HG02884 (cell line): ENCODE measurements at regions not wholly inside any gene's neighbourhood (a gene's known extent, or its start where the extent isn't known, plus 50 kb on each side); places are given as distances from the start of the nearest gene placed in this dataset.

Experiments
- ATAC-seq: cut with Tn5 transposase; IDR thresholded peaks from one replicate; pipeline ENCODE4 v1.9.1; 2021; ENCODE audit warnings: mild to moderate bottlenecking, moderate library complexity; ENCODE audit not compliant: unreplicated experiment

GRCh38 chr11:87437844-87438223 is 400.1 kb downstream of the TMEM135 start:
- ATAC-seq = no peak

- no peak for ATAC-seq
Observed at GRCh38 chr11:87437133-87437843, 399.6 kb downstream of the TMEM135 start.

- no peak for ATAC-seq
Observed at GRCh38 chr11:87432022-87432421, 394.3 kb downstream of the TMEM135 start.

- ATAC-seq = no peak
Observed at GRCh38 chr11:87431392-87431791, 393.7 kb downstream of the TMEM135 start.

- no peak for ATAC-seq
Observed at GRCh38 chr11:87430821-87431220, 393.1 kb downstream of the TMEM135 start.

GRCh38 chr11:87429996-87430395 is 392.3 kb downstream of the TMEM135 start:
- ATAC-seq = no peak

GRCh38 chr11:87428266-87428665 is 390.5 kb downstream of the TMEM135 start:
- no peak for ATAC-seq

GRCh38 chr11:87425943-87426342 is 388.2 kb downstream of the TMEM135 start:
- ATAC-seq = no peak

GRCh38 chr11:87425391-87425790 is 387.7 kb downstream of the TMEM135 start:
- no peak for ATAC-seq

- ATAC-seq = no peak
Observed at GRCh38 chr11:87423161-87423560, 385.4 kb downstream of the TMEM135 start.

GRCh38 chr11:87422566-87422965 is 384.8 kb downstream of the TMEM135 start:
- no peak for ATAC-seq

GRCh38 chr11:87421422-87421821 is 383.7 kb downstream of the TMEM135 start:
- ATAC-seq = peak; percentile 90

- ATAC-seq = no peak
Observed at GRCh38 chr11:87417951-87418350, 380.2 kb downstream of the TMEM135 start.

GRCh38 chr11:87405843-87406242 is 368.1 kb downstream of the TMEM135 start:
- ATAC-seq = no peak

GRCh38 chr11:87405356-87405755 is 367.6 kb downstream of the TMEM135 start:
- no peak for ATAC-seq

- ATAC-seq = no peak
Observed at GRCh38 chr11:87401653-87402052, 363.9 kb downstream of the TMEM135 start.

- no peak for ATAC-seq
Observed at GRCh38 chr11:87399341-87399740, 361.6 kb downstream of the TMEM135 start.

GRCh38 chr11:87398931-87399330 is 361.2 kb downstream of the TMEM135 start:
- ATAC-seq = no peak

- no peak for ATAC-seq
Observed at GRCh38 chr11:87397011-87397865, 359.5 kb downstream of the TMEM135 start.

- no peak for ATAC-seq
Observed at GRCh38 chr11:87394924-87395323, 357.2 kb downstream of the TMEM135 start.

GRCh38 chr11:87392665-87393064 is 354.9 kb downstream of the TMEM135 start:
- ATAC-seq = no peak

GRCh38 chr11:87391496-87391895 is 353.8 kb downstream of the TMEM135 start:
- no peak for ATAC-seq
